Uterus (tissue), 2 donors: ENCODE measurements at regions not wholly inside any gene's neighbourhood (a gene's known extent, or its start where the extent isn't known, plus 50 kb on each side); places are given as distances from the start of the nearest gene placed in this dataset.

Source experiments
- POLR2A ChIP-seq, 2 donors: fragments of 450-650 bp; IDR thresholded peaks; one replicate each; pipeline ENCODE4 v1.6.1; 2016; ENCODE audit warnings: antibody characterized with exemption in 2 of 2, mild to moderate bottlenecking in 1 of 2, moderate library complexity in 1 of 2
- TF ChIP-seq, protein P1 (sequence below), 4 experiments: fragments of 200-600 bp in 2 of 4; fragments of 450-650 bp in 2 of 4; sonication (generic) in 2 of 4; IDR thresholded peaks; one replicate each; pipeline ENCODE4 v1.5.1; 2016 to 2019; ENCODE audit warnings: antibody characterized with exemption in 4 of 4, mild to moderate bottlenecking in 2 of 4, moderate library complexity in 1 of 4

DNA sequence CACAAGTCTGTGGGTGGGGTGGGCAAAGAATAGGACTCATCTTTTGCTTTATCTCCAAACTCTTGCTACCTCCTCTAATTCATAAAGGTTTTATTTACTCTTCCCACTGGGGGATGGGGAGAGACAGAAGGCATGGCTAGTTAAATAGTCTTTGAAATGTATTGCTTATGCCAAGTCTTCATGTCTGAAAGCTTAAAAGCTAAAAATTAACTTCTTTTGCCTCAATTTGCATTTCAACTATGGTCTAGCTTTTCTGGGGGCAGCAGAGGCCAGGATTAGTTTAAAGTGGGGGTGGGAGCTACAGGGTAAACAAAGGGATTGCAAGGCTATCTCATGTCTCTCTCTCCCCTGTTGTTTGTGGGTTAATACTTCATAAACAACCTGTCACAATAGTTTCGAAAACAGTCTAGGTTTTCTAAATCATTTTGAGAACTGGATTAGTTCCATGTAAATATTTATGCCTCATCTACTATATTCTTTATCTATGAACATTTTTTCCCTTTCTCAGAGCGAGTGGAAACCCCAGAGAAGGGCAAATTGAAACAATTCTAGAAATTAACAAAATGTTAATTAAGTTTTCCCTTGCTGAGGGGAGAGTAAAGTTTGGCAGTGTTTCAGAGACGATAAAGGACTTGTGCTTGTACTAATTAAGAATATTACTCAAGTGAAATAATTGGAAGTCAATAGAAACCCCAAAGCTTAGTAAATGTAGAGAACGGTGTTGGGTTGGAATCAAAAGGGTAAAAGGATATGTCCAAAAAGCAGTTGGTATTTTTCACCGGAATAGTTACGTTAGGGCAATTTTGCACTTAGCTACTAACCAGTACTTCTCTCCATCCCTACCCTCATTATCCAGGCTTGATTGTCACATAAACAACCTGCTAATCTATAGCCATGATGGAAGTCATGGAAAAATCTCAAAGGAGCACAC is 182.2 kb downstream of the GIPC2 start:
- TF ChIP-seq, protein P1, sequence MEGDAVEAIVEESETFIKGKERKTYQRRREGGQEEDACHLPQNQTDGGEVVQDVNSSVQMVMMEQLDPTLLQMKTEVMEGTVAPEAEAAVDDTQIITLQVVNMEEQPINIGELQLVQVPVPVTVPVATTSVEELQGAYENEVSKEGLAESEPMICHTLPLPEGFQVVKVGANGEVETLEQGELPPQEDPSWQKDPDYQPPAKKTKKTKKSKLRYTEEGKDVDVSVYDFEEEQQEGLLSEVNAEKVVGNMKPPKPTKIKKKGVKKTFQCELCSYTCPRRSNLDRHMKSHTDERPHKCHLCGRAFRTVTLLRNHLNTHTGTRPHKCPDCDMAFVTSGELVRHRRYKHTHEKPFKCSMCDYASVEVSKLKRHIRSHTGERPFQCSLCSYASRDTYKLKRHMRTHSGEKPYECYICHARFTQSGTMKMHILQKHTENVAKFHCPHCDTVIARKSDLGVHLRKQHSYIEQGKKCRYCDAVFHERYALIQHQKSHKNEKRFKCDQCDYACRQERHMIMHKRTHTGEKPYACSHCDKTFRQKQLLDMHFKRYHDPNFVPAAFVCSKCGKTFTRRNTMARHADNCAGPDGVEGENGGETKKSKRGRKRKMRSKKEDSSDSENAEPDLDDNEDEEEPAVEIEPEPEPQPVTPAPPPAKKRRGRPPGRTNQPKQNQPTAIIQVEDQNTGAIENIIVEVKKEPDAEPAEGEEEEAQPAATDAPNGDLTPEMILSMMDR (IDR thresholded peaks at IDR 0.05) = no peak
- no peak for TF ChIP-seq POLR2A (IDR thresholded peaks at IDR 0.05)
